ENCODE measurements at regions not wholly inside any gene's neighbourhood (a gene's known extent, or its start where the extent isn't known, plus 50 kb on each side); places are given as distances from the start of the nearest gene placed in this dataset.

- TF ChIP-seq, protein P1, sequence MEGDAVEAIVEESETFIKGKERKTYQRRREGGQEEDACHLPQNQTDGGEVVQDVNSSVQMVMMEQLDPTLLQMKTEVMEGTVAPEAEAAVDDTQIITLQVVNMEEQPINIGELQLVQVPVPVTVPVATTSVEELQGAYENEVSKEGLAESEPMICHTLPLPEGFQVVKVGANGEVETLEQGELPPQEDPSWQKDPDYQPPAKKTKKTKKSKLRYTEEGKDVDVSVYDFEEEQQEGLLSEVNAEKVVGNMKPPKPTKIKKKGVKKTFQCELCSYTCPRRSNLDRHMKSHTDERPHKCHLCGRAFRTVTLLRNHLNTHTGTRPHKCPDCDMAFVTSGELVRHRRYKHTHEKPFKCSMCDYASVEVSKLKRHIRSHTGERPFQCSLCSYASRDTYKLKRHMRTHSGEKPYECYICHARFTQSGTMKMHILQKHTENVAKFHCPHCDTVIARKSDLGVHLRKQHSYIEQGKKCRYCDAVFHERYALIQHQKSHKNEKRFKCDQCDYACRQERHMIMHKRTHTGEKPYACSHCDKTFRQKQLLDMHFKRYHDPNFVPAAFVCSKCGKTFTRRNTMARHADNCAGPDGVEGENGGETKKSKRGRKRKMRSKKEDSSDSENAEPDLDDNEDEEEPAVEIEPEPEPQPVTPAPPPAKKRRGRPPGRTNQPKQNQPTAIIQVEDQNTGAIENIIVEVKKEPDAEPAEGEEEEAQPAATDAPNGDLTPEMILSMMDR (IDR thresholded peaks at IDR 0.05), result no peak
- TF ChIP-seq POLR2AphosphoS5 (IDR thresholded peaks at IDR 0.05; ENCODE audit: low read depth, low read length), result no peak
These were observed 883.3 kb downstream of the TRIML1 start for GRCh38 chr4:189022440-189023035.
